ENCODE measurements at regions not wholly inside any gene's neighbourhood (a gene's known extent, or its start where the extent isn't known, plus 50 kb on each side); places are given as distances from the start of the nearest gene placed in this dataset.
"Not testable (repeated sequence)": the region's sequence is repeated elsewhere in the genome, so short reads cannot be mapped to it uniquely, and the experiment has no call there.

DNA sequence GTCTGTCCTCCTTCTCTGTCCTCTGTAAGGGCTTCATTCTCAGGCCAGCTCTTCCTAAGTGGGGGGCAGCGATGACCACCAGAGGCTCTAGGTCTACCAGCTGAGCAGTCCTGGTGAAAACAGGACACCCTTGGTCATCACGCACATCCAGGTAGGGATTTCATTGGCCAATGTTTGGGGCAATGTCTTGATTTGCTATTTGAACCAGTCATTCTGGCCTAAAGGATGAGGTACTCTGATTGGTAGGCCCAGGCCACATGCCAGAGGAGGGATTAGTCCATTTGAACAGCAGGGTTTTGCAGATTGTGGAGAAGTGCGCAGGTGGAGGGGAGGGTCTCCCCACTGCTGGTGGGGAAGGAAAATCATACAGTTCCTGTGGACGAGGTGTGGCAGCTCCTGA lies 57.3 kb downstream of the PLXNA1 start:
- Mint-ChIP-seq H3K27ac (no peak overlapping the region), H3K36me3 (ENCODE audit: low read depth) (no peaks in the 10 kb centered on the region), H3K27me3 (no peaks in the 10 kb centered on the region), H3K9me3 (no peaks in the 10 kb centered on the region), H3K4me1 (no peaks in the 10 kb centered on the region), H3K4me3 (no peak overlapping the region)
- POLR2A ChIA-PET, result no interaction called here
- CTCF ChIA-PET, result no interaction called here
- DNase-seq, result no peak

DNA sequence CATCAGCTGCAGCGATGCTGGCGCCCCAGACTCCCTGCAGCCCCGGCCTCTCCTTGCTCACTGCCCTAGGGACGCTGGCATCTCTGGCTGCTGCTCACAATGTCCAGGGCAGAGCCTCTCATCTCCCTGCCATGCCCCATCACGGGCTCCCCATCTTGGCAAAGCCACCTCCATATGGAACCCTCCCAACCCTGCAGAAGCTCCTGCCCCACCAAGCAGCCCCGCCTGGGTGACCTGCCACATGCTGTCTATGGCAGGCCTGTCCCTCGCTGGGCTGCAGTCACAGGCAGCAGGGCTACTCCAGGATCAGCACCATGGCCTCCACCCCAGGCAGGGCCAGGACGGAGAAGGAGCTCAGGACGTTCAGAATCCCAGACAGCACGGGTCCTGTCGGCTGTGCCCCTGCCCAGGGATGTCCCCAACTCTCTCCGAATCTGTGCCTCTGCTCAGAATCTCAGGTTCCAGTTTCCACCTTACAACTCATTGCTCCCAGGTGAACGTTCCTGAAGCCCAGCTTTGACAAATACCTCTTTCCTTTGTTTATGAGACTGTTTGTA lies 58.4 kb downstream of the PLXNA1 start:
- Mint-ChIP-seq H3K36me3 (ENCODE audit: low read depth) (no peaks in the 10 kb centered on the region), H3K9me3 (no peaks in the 10 kb centered on the region), H3K27ac (no peak overlapping the region), H3K27me3 (no peaks in the 10 kb centered on the region), H3K4me1 (no peaks in the 10 kb centered on the region), H3K4me3 (no peak overlapping the region)
- no peak for DNase-seq
- CTCF ChIA-PET, result no interaction called here
- POLR2A ChIA-PET, result no interaction called here

DNA sequence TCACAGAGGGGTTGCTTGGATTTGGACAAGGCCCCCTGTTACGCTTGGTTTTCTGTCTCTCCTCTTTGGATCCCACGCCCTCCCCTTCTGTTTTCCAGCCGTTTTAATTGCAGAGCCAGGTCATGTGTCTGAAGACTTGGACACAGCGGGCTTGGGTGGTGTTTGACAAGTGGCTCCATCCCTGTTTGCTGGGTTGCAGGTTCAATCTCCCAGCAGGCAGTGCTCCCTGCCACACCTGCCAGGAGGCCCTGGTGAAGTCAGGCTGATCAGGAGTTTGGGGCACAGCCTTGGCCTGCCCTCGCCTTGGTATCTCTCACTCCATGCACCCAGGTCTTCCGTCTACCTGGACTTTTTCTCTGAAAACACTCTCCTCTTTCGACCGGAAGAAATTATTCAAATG lies 59.0 kb downstream of the PLXNA1 start:
- Mint-ChIP-seq H3K27ac (no peak overlapping the region), H3K36me3 (ENCODE audit: low read depth) (no peaks in the 10 kb centered on the region), H3K4me1 (no peaks in the 10 kb centered on the region), H3K27me3 (no peaks in the 10 kb centered on the region), H3K4me3 (no peak overlapping the region), H3K9me3 (no peaks in the 10 kb centered on the region)
- POLR2A ChIA-PET, result no interaction called here
- CTCF ChIA-PET, result no interaction called here
- DNase-seq, result no peak

DNA sequence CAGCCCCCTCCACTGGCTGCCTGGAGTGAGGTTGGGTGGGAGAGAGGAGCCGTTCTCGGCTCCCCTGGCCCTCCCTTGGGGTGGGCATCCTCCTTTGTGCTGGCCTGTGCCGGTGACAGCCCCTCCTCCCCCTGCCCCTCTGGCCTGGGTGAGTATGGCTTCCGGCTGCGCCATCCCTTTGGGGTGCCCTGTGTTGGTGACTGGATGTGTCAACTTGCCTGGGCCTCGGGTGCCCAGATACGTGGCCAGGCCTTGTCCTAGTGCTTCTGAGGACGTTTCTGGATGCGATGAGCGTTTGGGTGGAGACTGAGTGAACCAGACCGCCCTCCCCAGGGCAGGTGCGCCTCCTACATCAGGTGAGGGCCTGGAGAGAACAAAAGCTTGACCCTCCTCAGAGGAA lies 59.7 kb downstream of the PLXNA1 start:
- H3K9me3 Mint-ChIP-seq, result no peaks in the 10 kb centered on the region
- ChIA-PET POLR2A (no interaction called here), CTCF (no interaction called here)
- H3K4me1 Mint-ChIP-seq, result no peaks in the 10 kb centered on the region
- H3K4me3 Mint-ChIP-seq, result no peak overlapping the region
- H3K27me3 Mint-ChIP-seq, result no peaks in the 10 kb centered on the region
- H3K36me3 Mint-ChIP-seq (ENCODE audit: low read depth), result no peaks in the 10 kb centered on the region
- H3K27ac Mint-ChIP-seq, result no peak overlapping the region
- no peak for DNase-seq

DNA sequence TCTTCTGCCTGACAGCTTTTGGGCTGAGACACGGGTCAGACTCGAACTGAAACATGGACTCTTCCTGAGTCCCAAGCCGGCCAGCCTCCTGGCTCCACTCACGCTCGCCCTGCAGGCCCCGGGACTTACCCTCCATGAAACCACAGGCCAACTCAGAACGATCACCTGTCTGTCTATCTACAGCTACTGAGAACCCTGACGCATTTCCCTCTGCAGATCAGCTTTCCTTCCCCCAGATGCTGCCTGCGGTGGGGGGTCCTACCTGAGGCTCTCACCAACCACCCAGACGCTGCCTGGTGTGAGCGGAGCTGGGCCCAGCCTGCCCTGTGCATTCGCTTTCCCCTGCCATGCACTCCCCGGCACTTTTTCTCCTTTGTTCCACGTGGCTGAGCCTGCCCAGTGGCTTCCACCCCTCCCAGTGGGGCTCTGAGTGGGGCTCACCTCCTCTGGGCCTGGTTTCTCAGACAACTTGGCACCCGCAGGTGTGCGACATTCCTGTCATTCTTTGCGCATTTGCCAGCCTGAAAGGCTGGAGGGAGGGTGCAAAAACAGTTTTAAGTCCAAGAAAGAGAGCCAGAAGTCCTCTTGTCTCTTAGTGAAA lies 60.2 kb downstream of the PLXNA1 start:
- Mint-ChIP-seq H3K9me3 (no peaks in the 10 kb centered on the region), H3K36me3 (ENCODE audit: low read depth) (no peaks in the 10 kb centered on the region), H3K27ac (no peak overlapping the region), H3K27me3 (no peaks in the 10 kb centered on the region), H3K4me1 (no peaks in the 10 kb centered on the region), H3K4me3 (no peak overlapping the region)
- ChIA-PET CTCF (no interaction called here), POLR2A (no interaction called here)
- no peak for DNase-seq

DNA sequence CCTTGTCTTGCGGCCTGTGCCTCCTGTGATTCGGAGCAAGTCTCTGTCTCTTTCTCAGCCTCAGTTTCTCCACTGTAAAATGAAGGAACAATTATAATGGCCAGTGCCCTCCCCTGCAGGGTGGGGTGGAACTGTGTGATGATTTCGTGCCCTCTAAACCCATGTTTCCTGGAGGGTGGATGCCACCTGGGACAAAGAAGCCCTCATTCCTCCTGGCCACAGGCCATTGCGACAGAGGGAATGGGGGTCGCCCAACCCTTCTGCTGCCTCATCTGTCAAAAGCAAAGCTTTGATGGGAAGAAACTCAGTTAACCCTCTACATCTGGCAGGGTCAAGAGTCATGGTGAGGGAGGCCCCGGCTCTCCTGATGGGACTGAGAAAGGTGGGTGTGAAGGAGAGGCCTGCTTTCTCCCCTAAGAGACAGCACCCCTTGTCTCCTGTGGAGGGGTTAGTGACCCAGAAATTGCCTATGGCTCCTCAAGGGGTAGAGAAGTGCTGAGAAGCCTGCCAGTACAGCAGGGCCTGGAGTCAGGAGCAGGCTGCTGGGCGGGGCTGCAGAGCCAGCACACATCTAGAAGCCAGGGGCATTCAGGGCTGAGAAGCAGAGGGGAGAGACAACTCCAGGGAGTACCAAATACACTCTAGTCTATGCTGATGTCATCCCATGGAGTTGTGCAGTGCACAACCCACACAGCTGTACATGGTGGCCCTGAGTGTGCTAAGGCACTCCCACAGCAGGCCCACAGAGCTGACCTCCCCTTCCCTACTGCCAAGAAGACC lies 61.0 kb downstream of the PLXNA1 start:
- no peak for DNase-seq
- POLR2A ChIA-PET, result no interaction called here
- H3K36me3 Mint-ChIP-seq (ENCODE audit: low read depth), result no peaks in the 10 kb centered on the region
- no peak overlapping the region for H3K4me3 Mint-ChIP-seq
- H3K4me1 Mint-ChIP-seq, result no peaks in the 10 kb centered on the region
- no peaks in the 10 kb centered on the region for H3K9me3 Mint-ChIP-seq
- H3K27me3 Mint-ChIP-seq, result no peaks in the 10 kb centered on the region
- CTCF ChIA-PET, result no interaction called here
- H3K27ac Mint-ChIP-seq, result no peak overlapping the region

DNA sequence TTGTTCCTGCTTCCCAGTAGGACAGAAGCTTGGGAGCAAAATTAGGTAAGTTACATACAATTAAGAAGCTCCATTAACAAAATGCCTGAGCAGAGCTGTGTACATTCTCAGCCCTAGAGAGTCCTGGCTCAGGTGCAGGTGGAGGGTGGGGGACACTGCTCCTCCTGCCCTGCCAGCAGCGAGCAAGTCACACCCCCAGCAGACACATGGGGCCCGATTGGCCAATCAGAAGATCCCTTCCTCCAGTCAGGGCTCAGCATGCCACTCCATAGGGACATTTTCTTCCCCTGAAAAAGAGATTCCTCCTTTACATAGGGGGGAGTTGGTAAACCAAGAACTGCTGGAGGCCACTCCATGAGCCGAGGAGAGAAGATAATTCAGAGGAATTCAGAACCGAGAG lies 62.1 kb downstream of the PLXNA1 start:
- Mint-ChIP-seq H3K4me3 (no peak overlapping the region), H3K27me3 (no peaks in the 10 kb centered on the region), H3K4me1 (no peaks in the 10 kb centered on the region), H3K36me3 (ENCODE audit: low read depth) (no peaks in the 10 kb centered on the region), H3K9me3 (no peaks in the 10 kb centered on the region), H3K27ac (no peak overlapping the region)
- no peak for DNase-seq
- ChIA-PET CTCF (no interaction called here), POLR2A (no interaction called here)

DNA sequence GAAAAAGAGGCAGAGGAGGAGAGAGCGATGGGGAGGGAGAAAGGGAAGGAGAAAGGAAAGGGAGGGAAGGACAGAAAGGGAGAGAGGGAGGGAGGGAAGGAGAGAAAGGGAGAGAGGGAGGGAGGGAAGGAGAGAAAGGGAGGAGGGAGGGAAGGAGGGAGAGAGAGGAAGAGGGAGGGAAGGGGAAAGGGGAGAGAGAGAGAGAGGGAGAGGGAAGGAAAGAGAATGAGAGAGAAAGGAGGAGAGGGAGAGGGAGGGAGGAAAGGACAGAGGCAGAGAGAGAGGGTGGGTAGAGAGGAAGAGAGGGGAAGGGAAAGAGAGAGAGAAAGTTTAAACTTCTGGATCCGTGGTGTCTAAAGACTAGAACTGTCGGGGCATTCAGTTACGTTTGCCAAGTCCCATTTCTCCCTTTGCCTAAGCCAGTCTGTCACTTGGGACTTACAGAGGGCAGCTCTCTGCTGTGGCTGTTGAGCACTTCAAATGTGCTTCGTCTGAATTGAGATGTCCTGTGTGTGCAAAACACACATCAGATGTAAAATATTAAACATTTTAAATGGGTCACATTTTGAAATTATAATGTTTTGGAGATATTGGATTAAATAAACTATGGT lies 62.6 kb downstream of the PLXNA1 start:
- Mint-ChIP-seq H3K4me3 (no peak overlapping the region), H3K27me3 (no peaks in the 10 kb centered on the region), H3K27ac (no peak overlapping the region)

DNA sequence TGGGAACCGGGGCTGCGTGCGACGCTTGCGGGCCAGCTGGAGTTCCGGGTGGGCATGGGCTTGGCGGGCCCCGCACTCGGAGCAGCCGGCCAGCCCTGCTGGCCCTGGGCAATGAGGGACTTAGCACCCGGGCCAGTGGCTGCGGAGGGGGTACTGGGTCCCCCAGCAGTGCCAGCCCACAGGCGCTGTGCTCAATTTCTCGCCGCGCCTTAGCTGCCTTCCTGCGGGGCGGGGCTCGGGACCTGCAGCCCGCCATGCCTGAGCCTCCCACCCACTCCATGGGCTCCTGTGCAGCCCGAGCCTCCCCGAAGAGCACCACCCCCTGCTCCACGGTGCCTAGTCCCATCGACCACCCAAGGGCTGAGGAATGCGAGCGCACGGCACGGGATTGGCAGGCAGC lies 63.8 kb downstream of the PLXNA1 start:
- H3K36me3 Mint-ChIP-seq (ENCODE audit: low read depth); H3K27me3 Mint-ChIP-seq; H3K4me1 Mint-ChIP-seq; H3K9me3 Mint-ChIP-seq; CTCF ChIA-PET; H3K4me3 Mint-ChIP-seq; DNase-seq; POLR2A ChIA-PET; H3K27ac Mint-ChIP-seq: not testable (repeated sequence)

More for the DNA sequence above, 62.6 kb downstream of the PLXNA1 start:
- H3K36me3 Mint-ChIP-seq (ENCODE audit: low read depth), result no peaks in the 10 kb centered on the region
- H3K9me3 Mint-ChIP-seq, result no peaks in the 10 kb centered on the region
- ChIA-PET CTCF (no interaction called here), POLR2A (no interaction called here)
- H3K4me1 Mint-ChIP-seq, result no peaks in the 10 kb centered on the region
- DNase-seq, result no peak

DNA sequence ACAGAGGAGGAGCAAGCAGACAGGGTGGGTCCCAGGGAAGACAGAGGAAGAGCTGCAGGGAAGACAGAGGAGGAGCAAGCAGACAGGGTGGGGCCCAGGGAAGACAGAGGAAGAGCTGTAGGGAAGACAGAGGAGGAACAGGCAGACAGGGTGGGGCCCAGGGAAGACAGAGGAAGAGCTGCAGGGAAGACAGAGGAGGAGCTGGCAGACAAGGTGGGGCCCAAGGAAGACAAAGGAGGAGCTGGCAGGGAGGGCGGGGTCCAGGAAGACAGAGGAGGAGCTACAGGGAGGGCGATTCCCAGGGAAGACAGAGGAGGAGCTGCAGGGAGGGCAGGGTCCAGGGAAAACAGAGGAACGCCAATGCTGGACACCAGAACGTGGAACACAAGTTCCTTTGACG lies 66.5 kb downstream of the PLXNA1 start:
- H3K27ac Mint-ChIP-seq, result no peak overlapping the region
- CTCF ChIA-PET, result no interaction called here
- DNase-seq, result no peak
- no peaks in the 10 kb centered on the region for H3K4me1 Mint-ChIP-seq
- H3K4me3 Mint-ChIP-seq, result no peak overlapping the region
- H3K9me3 Mint-ChIP-seq, result no peaks in the 10 kb centered on the region
- H3K27me3 Mint-ChIP-seq, result no peaks in the 10 kb centered on the region
- no peaks in the 10 kb centered on the region for H3K36me3 Mint-ChIP-seq (ENCODE audit: low read depth)
- POLR2A ChIA-PET, result no interaction called here

DNA sequence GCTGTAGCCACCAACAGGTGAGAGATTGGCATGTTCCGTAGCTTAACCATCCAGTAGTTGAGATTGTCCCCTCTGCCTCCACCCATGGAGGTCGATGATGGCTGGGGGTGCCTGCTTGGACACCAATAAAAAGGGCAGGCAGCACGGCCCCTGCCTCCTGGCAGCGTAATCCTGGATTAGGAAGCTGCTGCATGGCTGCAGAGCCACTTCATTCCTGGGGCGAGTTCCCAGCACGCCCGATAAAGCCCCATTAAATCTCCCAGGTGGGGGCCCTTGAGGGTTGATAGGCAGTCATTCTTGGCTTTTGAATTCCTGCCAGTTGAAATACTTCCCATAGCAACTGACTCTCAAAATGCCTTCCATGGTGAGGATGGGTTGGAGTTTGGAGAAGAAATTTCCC lies 67.8 kb downstream of the PLXNA1 start:
- no peak overlapping the region for H3K4me3 Mint-ChIP-seq
- no peak overlapping the region for H3K27ac Mint-ChIP-seq
- no peak for DNase-seq
- POLR2A ChIA-PET, result no interaction called here
- CTCF ChIA-PET, result no interaction called here
- H3K36me3 Mint-ChIP-seq (ENCODE audit: low read depth), result no peaks in the 10 kb centered on the region
- no peaks in the 10 kb centered on the region for H3K27me3 Mint-ChIP-seq
- H3K4me1 Mint-ChIP-seq, result no peaks in the 10 kb centered on the region
- peaks cover 2% of the 10 kb centered on the region for H3K9me3 Mint-ChIP-seq

DNA sequence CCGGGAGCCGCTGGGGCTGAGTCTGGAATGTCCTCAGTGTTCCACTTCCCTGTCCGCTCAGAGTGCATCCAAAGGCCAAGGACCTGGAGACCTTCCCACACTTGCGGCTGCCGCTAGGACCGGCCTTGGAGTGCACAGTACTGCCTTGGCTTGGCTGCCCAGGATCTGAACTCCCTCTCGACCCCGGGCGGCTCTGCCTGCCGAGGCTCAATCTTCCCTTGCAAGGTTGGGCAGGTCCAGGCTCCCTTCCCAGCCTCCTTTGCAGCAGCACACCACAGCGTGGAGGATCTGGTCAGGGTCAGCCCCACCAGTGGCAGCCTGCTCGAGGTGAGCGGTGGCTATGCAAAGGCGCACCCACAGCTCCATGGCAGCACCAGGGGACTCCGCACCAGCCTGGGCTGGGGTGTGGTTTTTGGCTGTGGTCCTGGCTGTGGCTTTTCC lies 69.2 kb downstream of the PLXNA1 start:
- ChIA-PET CTCF (no interaction called here), POLR2A (no interaction called here)
- H3K27me3 Mint-ChIP-seq, result no peaks in the 10 kb centered on the region
- no peak for DNase-seq
- no peak overlapping the region for H3K4me3 Mint-ChIP-seq
- H3K36me3 Mint-ChIP-seq (ENCODE audit: low read depth), result no peaks in the 10 kb centered on the region
- H3K27ac Mint-ChIP-seq, result no peak overlapping the region
- no peaks in the 10 kb centered on the region for H3K4me1 Mint-ChIP-seq
- peaks cover 8% of the 10 kb centered on the region for H3K9me3 Mint-ChIP-seq

DNA sequence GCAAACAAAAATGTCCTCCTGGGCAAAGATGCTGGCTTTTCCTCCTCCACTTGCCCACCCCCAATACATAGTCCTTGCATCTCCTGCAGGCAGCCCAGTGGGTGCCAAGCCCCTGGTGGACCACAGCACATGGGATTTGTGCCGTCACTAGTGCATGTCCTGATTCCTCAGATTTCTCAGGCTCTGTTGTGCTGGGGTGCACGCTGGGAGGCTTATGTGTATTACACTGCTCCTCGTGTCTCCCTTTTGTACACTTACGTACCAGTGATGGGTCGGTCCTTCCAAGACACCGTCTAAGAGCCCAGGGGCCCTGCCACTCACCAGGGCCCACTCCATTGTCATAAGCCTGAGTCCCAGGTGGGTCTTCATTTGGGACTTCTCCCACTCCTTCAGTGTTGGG lies 70.1 kb downstream of the PLXNA1 start:
- Mint-ChIP-seq H3K27ac (no peak overlapping the region), H3K36me3 (ENCODE audit: low read depth) (no peaks in the 10 kb centered on the region), H3K4me3 (no peak overlapping the region), H3K9me3 (peaks cover 14% of the 10 kb centered on the region), H3K4me1 (no peaks in the 10 kb centered on the region), H3K27me3 (no peaks in the 10 kb centered on the region)
- CTCF ChIA-PET, result no interaction called here
- POLR2A ChIA-PET, result no interaction called here
- DNase-seq, result no peak

DNA sequence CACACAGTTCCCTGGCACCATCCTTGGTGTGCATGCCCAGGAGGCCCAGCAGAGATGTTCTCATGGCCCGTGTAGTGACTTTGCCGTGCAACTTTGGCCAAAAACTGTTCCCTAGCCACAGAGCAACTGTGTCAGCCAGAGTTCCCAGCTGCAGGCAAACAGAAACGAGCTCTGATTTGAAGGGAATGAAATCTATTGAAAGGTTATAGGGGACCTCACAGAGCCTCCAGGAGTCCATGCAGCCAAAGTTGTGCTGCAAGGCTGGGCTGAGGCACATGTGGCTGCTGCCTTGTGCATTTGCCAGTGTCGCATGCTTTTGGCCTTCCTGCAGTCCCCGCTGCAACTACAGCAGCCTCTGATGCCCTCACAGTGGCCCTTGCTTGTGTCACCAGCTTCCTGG lies 70.5 kb downstream of the PLXNA1 start:
- no peak overlapping the region for H3K4me3 Mint-ChIP-seq
- DNase-seq, result no peak
- H3K4me1 Mint-ChIP-seq, result no peaks in the 10 kb centered on the region
- no peak overlapping the region for H3K27ac Mint-ChIP-seq
- no peaks in the 10 kb centered on the region for H3K27me3 Mint-ChIP-seq
- no peaks in the 10 kb centered on the region for H3K36me3 Mint-ChIP-seq (ENCODE audit: low read depth)
- CTCF ChIA-PET, result no interaction called here
- POLR2A ChIA-PET, result no interaction called here
- H3K9me3 Mint-ChIP-seq, result peaks cover 14% of the 10 kb centered on the region

All from activated CD4-positive, alpha-beta T cell treated with anti-CD3 and anti-CD28 coated beads, Interleukin-2, amount 10 ng/mL, durations not matched to agents 7 days and 5 days (primary cell).